ENCODE measurements at regions not wholly inside any gene's neighbourhood (a gene's known extent, or its start where the extent isn't known, plus 50 kb on each side); places are given as distances from the start of the nearest gene placed in this dataset.
"Not testable (repeated sequence)": the region's sequence is repeated elsewhere in the genome, so short reads cannot be mapped to it uniquely, and the experiment has no call there.

- in situ Hi-C loops (cut with HindIII; ENCODE audit: low sequenced_read_pairs): no loop called here
- no peak for DNase-seq (ENCODE audit: low read depth)
- no peak for TF ChIP-seq CTCF (IDR thresholded peaks at IDR 0.05; ENCODE audit: low read depth, low read length, missing control alignments)
- no peak overlapping the region for H3K4me3 ChIP-seq (ENCODE audit: low read depth, low read length)
Measured at GRCh38 chr6:37088897-37089296, 81.1 kb upstream of the PIM1 start.

- in situ Hi-C loops (cut with HindIII; ENCODE audit: low sequenced_read_pairs): no loop called here
- TF ChIP-seq CTCF (IDR thresholded peaks at IDR 0.05; ENCODE audit: low read depth, low read length, missing control alignments): no peak
- DNase-seq (ENCODE audit: low read depth): no peak
- no peak overlapping the region for H3K4me3 ChIP-seq (ENCODE audit: low read depth, low read length)
Measured at GRCh38 chr6:37089783-37090182, 80.2 kb upstream of the PIM1 start.

GRCh38 chr6:37091104-37091503 lies 78.8 kb upstream of the PIM1 start:
- in situ Hi-C loops (cut with HindIII; ENCODE audit: low sequenced_read_pairs); DNase-seq (ENCODE audit: low read depth); H3K4me3 ChIP-seq (ENCODE audit: low read depth, low read length): not testable (repeated sequence)

GRCh38 chr6:37091586-37091985 lies 78.4 kb upstream of the PIM1 start:
- in situ Hi-C loops (cut with HindIII; ENCODE audit: low sequenced_read_pairs); H3K4me3 ChIP-seq (ENCODE audit: low read depth, low read length); DNase-seq (ENCODE audit: low read depth): not testable (repeated sequence)

- TF ChIP-seq CTCF (IDR thresholded peaks at IDR 0.05; ENCODE audit: low read depth, low read length, missing control alignments): no peak
- H3K4me3 ChIP-seq (ENCODE audit: low read depth, low read length): no peak overlapping the region
- no peak for DNase-seq (ENCODE audit: low read depth)
- in situ Hi-C loops (cut with HindIII; ENCODE audit: low sequenced_read_pairs): no loop called here
Measured at GRCh38 chr6:37092923-37093727, 76.8 kb upstream of the PIM1 start.

GRCh38 chr6:37093728-37094069 lies 76.3 kb upstream of the PIM1 start:
- no peak overlapping the region for H3K4me3 ChIP-seq (ENCODE audit: low read depth, low read length)
- DNase-seq (ENCODE audit: low read depth): no peak
- in situ Hi-C loops (cut with HindIII; ENCODE audit: low sequenced_read_pairs): no loop called here
- no peak for TF ChIP-seq CTCF (IDR thresholded peaks at IDR 0.05; ENCODE audit: low read depth, low read length, missing control alignments)

- TF ChIP-seq CTCF (IDR thresholded peaks at IDR 0.05; ENCODE audit: low read depth, low read length, missing control alignments): no peak
- H3K4me3 ChIP-seq (ENCODE audit: low read depth, low read length): no peak overlapping the region
- no peak for DNase-seq (ENCODE audit: low read depth)
- in situ Hi-C loops (cut with HindIII; ENCODE audit: low sequenced_read_pairs): no loop called here
Measured at GRCh38 chr6:37095997-37096396, 74.0 kb upstream of the PIM1 start.

GRCh38 chr6:37097335-37097734 lies 72.6 kb upstream of the PIM1 start:
- no peak overlapping the region for H3K4me3 ChIP-seq (ENCODE audit: low read depth, low read length)
- TF ChIP-seq CTCF (IDR thresholded peaks at IDR 0.05; ENCODE audit: low read depth, low read length, missing control alignments): no peak
- in situ Hi-C loops (cut with HindIII; ENCODE audit: low sequenced_read_pairs): no loop called here
- DNase-seq (ENCODE audit: low read depth): no peak

All from astrocyte of the cerebellum (primary cell).